GM21515 (cell line): ENCODE measurements at regions not wholly inside any gene's neighbourhood (a gene's known extent, or its start where the extent isn't known, plus 50 kb on each side); places are given as distances from the start of the nearest gene placed in this dataset.
"Not testable (repeated sequence)": the region's sequence is repeated elsewhere in the genome, so short reads cannot be mapped to it uniquely, and the experiment has no call there.

Source experiments
- ATAC-seq: cut with Tn5 transposase; IDR thresholded peaks from one replicate; pipeline ENCODE4 v1.9.1; 2021; ENCODE audit not compliant: unreplicated experiment

- ATAC-seq: no peak
These were observed 359.0 kb downstream of the BRD1 start for GRCh38 chr22:49468487-49469198.

GRCh38 chr22:49466878-49467595 lies 360.6 kb downstream of the BRD1 start:
- ATAC-seq: no peak

GRCh38 chr22:49464037-49464436 lies 363.6 kb downstream of the BRD1 start:
- no peak for ATAC-seq

- no peak for ATAC-seq
These were observed 364.9 kb downstream of the BRD1 start for GRCh38 chr22:49462795-49463194.

GRCh38 chr22:49462291-49462690 lies 365.4 kb downstream of the BRD1 start:
- no peak for ATAC-seq

GRCh38 chr22:49461674-49462073 lies 366.0 kb downstream of the BRD1 start:
- ATAC-seq: no peak

- ATAC-seq: no peak
These were observed 366.9 kb downstream of the BRD1 start for GRCh38 chr22:49460592-49461281.

- no peak for ATAC-seq
These were observed 367.6 kb downstream of the BRD1 start for GRCh38 chr22:49460091-49460490.

GRCh38 chr22:49458708-49459099 lies 369.0 kb downstream of the BRD1 start:
- no peak for ATAC-seq

- no peak for ATAC-seq
These were observed 369.5 kb downstream of the BRD1 start for GRCh38 chr22:49457946-49458707.

GRCh38 chr22:49457146-49457545 lies 370.5 kb downstream of the BRD1 start:
- no peak for ATAC-seq

- no peak for ATAC-seq
These were observed 372.1 kb downstream of the BRD1 start for GRCh38 chr22:49455595-49455994.

- ATAC-seq: no peak
These were observed 372.9 kb downstream of the BRD1 start for GRCh38 chr22:49454726-49455125.

GRCh38 chr22:49453771-49454170 lies 373.9 kb downstream of the BRD1 start:
- no peak for ATAC-seq

- ATAC-seq: not testable (repeated sequence)
These were observed 374.7 kb downstream of the BRD1 start for GRCh38 chr22:49453019-49453418.

- ATAC-seq: no peak
These were observed 375.2 kb downstream of the BRD1 start for GRCh38 chr22:49452362-49452946.

GRCh38 chr22:49451070-49451840 lies 376.4 kb downstream of the BRD1 start:
- ATAC-seq: no peak

- ATAC-seq: no peak
These were observed 377.2 kb downstream of the BRD1 start for GRCh38 chr22:49450498-49450897.

GRCh38 chr22:49449811-49450446 lies 377.7 kb downstream of the BRD1 start:
- no peak for ATAC-seq

- ATAC-seq: no peak
These were observed 378.3 kb downstream of the BRD1 start for GRCh38 chr22:49449377-49449776.
